ENCODE measurements at regions not wholly inside any gene's neighbourhood (a gene's known extent, or its start where the extent isn't known, plus 50 kb on each side); places are given as distances from the start of the nearest gene placed in this dataset.

DNA sequence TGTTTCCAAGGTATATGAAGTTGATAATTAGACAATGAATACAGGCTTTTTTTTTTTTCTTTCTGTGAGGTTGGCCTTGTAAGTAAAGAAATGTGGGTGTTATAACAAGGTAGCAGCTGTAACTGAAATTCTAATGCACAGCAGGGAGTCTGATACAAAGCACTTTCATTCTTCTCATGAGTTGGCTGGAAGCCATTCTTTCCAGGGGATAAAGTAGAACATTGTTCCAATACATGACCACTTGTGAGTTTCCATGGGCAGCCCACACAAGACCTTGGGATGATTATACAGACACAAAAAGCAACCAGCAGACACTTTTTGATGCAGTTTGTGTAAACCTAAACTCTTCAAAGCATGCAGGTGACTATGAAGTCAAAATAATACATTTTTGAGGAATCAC is 1785.9 kb upstream of the WWC1 start:
- no peak for DNase-seq

DNA sequence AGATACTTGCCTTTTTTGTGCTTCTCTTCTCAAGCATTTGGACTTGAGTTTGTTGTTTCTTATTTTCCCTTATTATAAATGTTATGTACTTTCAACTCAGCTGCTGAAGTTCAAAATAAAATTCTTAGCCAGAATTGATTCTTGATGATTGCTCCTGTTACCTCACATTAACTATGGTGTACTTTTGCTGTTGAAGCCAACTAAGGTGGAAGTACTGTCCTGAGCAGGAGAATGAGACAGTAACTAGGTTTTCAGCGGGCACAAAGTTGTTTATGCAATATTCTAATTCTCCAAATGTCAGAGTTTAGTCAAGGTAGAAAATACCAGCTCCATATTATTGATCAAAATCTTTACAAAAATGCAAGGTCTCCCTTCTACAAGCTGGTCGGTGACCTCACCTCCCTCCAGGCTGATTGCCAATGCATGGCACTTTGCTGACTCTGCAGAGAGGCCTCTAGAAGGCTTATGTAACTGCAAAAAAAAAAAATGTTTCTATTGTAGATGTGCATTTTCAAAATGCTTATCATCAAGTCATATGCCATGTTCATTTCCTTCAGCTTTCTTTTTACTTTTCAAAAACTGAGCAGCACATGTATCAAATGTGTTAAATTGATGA is 1783.5 kb upstream of the WWC1 start:
- no peak for DNase-seq

DNA sequence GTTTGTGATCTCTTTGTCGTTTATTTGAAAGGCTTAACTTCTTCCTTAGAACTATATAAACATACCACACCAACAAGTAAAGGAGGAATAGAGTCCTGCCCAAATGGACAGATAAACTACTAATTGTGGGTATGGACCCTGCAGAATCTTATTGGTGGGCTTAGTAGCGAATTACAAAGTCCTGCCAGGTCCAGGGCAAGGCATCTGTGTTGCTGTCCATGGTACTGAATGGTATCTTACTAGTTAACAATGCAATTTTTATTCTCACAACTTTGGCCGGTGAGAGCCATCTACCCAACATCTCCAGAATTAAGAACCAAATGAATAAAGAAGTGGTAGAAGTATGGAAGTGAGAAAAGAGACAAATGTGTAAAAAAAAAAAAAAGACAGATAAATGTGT is 1782.4 kb upstream of the WWC1 start:
- DNase-seq = no peak

DNA sequence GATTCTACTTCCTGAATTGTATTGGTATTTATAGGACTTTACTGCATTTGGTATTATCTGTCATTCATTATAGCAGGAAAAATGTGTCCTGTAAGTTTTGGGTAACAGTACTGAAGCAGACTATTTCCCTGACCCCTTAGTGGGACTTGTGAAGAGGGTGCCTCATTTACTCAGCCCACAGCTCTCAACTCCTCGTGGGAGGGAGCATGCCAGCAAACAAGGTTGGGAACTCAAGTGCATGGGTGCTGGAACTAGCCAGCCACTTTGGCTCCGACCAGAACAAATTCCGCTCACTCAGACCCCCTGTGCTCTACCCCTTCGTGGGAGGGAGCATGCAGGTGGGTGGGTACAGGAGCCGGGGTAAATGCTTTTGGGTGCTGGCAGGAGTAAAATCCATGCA is 1773.5 kb upstream of the WWC1 start:
- no peak for DNase-seq

DNA sequence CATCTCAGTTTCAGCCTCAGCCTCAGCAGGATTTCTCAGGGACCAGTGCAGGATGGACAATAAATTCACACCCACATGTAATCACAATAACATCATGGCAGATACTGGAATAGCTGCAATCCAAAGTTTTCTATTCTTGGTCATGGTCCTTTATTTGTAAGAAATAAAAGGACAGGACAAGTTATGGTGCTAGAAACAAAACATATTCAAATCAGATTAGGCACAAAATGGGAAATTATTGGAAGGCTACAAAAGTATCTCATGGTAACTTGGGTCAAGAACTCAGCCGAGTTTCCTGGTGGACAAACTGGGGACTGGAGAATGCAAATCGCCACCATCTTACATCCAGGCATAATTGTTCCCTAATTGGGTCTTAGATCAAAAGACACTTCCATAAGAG is 1768.2 kb upstream of the WWC1 start:
- no peak for DNase-seq

DNA sequence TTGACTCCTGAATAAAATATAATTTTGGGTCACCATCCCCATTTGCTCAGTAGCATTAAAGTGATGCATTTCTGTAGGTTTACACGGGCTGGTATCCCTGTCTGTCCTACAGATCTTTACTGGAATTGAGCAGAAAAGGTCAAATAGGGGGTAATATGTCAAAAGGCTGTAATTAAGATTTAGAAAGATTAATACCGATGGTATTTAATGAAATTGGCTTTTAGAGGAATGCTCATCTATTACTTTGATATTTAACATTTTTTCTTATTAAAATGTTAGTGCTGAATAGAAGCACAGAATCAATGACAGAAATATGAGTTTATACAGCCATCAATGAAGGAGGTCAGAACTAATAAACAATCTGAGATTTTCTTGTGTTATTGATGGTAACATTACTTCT is 1762.2 kb upstream of the WWC1 start:
- DNase-seq = no peak

DNA sequence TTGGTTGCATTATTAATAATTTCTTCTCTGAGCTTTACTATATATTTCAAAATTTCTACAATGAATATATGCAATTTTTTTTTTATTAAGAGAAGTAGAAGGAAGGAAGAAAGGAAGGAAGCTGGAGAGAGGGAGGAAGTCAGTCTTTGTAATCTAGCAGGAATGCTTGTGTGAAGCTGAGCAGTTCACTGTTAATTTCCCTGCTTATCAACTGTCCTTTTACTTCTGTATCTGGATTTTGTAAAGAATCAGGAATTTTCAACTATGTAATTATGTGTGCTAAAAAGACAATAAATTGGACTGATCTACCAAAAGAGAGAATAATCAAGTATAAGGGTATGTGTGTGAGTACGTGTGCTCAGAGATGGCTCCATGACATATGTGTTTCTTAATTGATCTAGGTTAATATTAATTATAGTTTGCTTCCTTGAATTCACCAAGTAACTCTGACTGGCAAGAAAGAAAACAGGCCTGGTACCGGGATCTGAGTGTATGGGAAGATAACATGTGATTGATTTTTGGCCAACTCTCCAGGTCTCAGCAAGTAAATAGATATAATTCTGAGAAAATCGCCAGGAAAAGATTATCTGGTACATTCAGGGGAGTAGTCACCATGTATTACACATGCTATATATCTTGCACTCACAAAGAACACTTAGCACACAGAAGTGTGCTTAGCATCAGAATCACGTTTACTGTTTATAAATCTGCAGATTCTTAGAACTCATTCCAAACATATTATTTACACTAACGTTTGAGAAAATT is 1758.8 kb upstream of the WWC1 start:
- DNase-seq = no peak

DNA sequence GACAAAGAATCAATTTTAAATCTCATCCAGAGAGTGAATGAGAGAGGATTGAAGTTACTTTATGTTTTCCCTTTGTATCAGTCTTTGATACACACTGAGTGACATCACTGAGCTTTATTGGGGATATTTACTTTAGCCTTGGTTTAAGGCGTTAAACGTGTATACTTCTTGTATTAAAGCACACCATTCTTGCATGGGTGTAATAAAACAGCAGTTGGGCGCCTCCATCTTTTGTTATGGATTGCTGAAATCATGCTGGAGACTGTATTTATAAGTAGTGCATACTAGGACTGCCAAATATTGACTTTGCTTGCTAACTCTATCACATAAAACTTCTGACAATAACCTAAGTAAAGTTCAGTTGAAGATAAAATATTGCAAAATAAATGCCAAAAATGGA is 1755.8 kb upstream of the WWC1 start:
- no peak for DNase-seq

DNA sequence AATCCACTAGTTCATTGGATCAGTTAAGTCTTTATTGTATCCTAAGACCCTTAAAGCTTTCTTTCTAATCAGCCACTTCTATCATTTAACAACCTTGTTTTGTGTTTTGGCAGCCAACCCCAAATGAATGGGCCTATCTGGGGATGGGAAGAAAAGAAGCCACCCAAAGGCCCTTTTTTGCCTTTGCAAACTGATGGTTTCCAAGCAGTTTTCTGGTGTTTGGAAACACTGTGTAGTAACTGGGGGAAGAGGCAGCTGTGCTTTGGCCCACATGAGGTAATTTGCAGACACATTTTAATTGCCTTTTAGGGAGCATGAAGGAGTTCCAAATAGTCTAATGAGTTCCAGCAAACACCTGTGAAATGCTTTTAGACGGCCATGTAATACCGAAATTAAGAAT is 1751.3 kb upstream of the WWC1 start:
- DNase-seq = no peak

DNA sequence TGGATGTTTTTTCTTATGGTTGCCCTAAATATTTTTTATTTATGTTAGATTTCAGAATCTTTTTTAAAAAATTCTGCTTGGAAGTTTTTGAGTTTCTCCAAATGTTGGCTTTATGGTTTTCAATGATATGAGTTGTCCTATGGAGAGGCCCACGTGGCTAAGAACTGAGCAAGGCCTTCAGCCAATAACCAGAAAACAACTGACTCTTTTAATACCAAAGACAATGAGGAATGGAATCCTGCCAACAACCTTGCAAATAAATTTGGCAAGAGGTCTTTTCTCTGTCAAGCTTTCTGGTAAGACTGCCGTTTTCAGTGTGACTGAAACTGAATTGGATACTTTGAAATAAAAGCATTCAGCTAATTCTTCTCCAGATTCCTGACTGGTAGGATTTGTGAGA is 1740.1 kb upstream of the WWC1 start:
- no peak for DNase-seq

DNA sequence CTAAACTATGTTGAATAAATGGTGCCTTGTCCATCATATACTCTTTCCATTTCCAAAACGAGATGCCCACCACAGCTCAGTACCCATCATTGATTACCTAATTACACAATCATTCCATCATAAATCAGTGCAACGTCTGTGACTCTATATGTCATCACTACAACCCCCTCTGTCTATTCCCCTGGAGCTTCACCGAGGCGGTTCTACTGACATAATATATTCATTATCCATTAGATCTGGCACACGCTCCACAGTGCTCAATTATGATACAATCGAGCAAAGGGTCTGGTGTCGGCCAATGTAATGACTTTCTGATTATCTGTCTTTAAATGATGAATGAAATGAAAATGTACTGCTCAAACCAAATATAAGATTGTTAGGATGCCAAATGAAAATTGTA is 1737.7 kb upstream of the WWC1 start:
- no peak for DNase-seq

DNA sequence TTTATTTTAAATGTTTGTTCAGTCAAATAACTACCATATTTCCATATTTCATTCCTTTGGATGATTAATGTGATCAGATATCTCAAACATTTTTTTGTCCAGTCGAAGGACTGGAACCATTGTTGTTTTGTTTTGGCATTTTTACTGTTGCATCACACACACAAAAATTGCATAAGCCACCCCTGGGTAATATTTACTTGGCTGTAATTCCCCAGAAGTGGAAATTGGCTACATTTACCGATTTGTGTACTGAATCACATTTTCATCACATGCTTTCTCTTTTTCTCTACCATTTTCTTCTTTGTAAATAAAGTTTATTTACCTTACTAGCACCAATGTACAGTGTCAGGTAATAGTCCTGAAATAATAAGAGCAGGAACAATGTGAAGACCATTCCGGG is 1729.7 kb upstream of the WWC1 start:
- DNase-seq = no peak

DNA sequence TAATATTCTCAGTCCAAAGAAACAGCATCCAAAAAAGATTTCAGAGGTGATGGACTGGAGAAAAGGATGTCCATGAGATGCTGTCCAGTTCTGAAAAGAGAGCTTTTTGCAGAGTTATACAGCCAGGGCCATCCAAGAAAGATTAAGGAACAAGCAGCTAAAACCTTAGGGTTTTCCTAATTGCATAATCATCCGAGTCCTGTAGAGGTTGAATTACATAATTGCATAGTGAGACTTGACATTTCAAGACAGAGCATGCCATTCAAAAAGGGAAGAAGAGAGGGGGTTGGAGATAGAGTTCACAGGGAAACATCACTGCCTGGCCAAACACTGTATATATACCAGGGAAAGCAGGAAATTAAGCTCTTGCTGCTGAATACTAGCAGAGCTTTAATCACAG is 1729.2 kb upstream of the WWC1 start:
- DNase-seq = no peak

DNA sequence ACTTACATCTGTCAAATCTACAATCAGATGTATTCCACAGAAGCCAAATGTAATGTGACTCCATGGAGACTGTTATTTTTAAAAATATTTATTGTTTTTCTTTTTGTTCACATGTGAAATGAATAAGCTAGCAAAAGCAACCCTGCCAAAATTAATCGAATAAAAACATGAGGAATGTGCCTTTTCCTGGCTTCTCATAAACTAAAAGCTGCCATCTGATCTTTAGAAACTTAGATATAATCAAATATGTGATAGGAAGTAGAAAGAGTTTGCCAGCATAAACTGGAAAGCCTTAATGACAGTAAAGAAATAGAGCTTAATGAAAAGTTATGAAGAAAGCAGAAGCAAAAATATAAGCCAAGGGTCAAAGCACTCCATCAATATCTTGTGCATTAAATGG is 1724.7 kb upstream of the WWC1 start:
- no peak for DNase-seq

DNA sequence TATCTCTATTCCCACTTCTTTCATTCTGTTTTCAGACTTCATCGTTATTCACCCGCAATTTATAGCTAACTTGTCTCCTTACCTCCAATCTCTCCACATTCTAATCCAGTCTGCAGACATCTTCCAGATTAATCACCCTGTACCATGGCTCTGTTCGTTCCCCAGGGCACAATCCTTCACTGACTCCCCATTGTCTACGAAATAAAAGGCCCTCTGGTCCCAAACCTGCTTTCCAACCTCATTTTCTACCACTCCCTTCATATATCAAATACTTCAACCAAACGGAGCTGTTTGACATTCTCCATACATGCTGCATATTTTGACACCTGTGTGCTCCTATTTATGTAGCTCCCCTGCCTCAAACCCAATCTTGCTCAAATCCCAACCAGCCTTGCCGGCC is 1720.6 kb upstream of the WWC1 start:
- DNase-seq = no peak

DNA sequence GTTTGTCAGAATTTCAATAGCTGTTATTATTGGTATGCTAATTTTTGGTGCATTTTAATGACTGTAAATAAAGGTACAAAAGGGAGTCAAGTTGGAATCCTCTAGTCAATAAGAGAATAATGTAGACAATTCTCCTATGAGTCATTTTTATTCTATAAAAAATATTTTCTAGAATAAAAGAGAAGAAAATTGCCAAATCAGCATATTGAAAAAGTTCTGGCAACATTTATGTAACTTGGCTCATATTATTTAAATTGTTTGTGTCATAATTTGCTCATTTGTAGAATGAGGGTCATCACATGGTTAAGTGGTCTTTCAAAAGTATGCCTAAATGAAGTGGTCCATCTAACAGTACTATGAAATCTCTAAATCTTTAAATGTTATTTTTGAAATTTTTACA is 1719.8 kb upstream of the WWC1 start:
- no peak for DNase-seq

DNA sequence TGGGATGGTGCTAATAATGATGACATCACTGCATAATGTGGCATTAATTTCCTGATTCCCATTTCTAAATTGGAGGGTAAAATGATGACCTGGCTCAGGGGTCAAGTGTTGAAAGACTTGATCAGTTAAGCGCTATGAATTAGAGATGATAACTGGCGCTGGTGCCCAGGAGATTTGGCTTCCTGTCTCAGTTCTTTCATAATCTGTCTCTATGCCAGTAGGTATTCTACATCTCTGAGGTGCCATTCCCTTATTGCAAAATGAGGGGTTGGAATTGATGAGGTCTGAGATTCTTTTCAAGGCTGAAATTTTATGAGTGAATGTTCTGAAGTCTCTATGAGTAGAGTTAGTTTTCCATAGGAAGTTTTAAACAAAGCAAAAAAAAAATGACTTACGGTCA is 1715.1 kb upstream of the WWC1 start:
- no peak for DNase-seq

DNA sequence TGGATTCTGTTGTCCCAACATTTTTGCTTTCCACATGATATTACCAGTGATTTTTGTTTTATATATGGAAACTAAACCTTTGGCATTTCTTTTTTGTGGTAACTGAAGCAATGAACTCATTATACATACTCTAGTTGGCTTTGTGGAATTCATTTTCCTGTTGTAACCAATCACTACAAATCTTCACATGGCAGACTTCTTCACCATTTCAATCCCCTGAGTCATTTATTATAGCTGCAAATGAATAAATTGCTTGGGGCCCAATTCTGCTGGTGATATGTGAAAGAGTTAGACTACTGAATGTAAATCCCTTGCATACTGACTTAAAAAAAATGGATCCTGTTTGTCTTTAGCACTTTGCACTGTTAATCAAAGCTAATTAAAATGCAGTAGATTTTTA is 1709.6 kb upstream of the WWC1 start:
- no peak for DNase-seq

DNA sequence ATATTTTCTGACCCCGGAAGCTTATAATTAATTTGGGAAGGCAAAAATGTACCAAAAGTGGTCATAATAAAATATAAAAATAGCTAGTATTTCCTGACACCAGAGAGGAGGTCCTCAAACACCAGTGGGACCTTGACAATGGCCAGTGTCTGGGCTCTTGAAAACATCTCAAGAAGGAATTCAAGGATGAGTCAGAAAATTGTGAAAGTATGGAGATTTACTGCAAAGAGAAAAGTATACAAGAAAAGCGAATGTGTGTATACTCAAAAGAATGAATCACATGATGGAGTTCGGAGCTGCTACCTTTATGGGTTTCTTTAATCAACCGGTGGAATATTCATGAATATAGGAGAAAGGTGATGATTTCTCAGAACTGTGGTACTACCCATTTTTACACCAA is 1709.0 kb upstream of the WWC1 start:
- DNase-seq = no peak

DNA sequence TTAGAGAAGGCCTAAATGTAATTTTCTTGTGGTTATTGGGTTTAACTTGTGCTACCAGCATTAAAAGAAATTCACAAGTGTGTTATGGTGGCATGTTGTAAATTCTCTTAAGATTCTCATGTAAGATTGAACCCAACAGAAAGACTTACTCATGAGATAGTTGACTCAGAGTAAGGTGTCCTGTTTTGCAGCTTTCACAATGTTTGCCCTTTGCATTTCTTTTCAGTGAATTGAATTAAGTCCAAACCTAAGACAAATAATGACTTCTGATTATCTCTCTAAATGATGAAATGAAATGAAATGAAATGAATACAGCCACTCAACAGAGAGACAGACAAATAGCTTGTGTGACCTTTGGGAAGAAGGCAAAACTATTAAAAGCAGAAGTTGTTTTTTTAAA is 1696.9 kb upstream of the WWC1 start:
- DNase-seq = no peak

DNA sequence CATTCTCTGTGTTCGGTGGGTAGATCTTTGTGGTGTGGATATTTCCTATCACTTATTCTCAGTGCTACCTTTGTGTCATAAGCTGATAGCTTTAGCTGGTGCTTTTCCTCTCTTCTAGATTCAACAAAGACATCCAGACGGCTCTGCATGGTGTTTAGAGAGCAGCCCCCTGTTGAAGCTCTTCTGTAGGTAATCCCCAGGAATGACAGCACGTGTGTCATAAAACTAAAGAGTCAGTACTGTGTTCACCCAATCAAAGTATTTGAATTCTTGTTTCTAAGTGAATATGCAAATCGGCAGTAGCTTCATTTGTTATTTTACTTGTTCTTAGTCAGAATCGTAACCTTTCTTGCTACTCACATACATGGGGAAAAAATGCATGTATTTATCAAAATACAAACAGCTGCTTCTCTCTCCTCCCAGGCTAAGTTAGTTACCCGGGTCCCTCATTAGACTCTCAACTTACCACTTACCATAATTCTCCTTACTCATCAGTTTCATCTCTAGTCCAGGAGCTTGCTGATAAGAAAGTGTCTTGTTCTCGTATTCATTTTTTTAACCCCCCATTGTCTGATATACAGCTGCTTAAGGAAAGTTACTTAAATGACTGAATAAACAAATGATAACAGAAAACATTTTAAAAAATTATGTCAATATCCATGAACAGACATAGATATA is 1696.0 kb upstream of the WWC1 start:
- no peak for DNase-seq

DNA sequence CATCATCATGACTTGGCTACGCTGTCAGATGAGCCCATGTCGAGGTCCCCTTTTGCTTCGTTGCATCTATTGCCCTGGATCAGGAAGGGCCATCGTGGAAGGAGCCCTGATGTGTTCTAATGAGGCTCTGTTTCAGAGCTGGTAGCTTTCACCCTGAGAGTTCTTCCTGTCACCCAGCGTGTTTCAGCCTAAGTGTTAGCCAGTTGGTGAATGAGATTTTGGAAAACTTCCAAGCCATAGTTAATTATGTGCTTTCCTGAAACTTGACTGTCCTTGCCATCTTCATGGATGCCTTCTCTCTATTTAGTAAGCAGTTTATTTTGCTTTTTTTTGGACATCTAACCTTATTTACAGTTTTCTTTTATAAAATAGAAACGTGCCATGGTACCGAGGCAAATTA is 1695.4 kb upstream of the WWC1 start:
- DNase-seq = no peak

DNA sequence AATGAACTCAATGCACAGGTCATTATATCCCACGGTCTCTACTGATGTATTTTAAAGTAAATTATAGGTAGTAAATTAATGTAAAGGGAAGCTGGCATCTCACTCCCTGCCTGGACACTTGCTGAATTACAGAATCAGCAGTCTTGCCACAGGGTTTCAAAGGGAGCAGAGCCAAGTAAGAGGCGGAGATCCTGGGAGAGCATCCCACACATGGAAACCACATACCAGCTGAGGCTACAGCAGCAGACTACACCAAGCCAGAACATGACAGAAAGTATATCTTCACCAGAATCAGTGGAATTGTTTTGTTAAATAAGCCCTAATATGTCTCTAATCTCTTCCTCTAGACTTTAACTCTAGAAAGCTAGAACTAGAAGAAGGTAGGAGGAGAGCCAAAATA is 1689.2 kb upstream of the WWC1 start:
- no peak for DNase-seq

DNA sequence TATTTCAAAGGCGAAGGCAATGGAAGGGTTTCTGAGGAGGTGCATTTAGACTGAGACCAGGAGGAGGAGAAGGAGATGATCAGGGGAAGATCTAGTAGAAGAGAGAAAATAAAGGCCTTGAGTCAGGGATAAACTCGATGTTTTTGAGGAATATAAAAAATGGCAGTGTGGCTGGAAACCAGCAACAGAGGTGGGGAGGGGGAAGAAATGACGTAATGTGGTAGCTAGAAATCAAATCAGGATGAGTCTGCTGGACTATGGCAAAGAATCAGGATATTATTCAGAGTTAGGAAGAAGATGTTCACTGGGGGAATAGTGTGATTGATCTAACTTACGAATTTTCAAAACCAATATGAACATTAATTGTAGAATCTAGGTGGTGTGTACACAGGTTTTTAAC is 1673.9 kb upstream of the WWC1 start:
- no peak for DNase-seq

DNA sequence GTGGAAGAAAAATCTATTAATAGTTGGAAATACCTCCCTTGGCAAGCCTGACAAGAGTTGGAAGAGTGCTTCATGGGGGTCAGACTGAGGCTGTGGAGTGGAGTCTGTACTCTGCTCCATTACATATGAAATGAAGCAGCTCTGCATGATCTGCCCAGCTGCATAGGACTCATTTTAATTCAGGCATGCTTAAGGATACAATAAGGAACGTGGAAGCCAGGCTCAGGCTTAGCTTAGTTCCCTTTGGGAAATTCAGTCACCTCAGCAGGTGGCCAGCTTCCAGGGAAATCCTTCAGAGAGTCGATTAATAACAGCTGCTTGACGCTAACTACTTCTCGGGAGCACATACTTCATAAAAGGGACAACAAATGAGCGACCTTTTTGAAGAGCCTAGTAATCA is 1672.9 kb upstream of the WWC1 start:
- no peak for DNase-seq
